Neural cell (in vitro differentiated cells): ENCODE measurements at regions not wholly inside any gene's neighbourhood (a gene's known extent, or its start where the extent isn't known, plus 50 kb on each side); places are given as distances from the start of the nearest gene placed in this dataset.

ENCODE experiments used
- CTCF ChIP-seq: fragments of 450-650 bp; IDR thresholded peaks from 2 replicates; pipeline ENCODE4 v1.5.1; 2014; ENCODE audit warnings: antibody characterized with exemption, mild to moderate bottlenecking, moderate library complexity; ENCODE audit not compliant: poor library complexity, severe bottlenecking
- EZH2 ChIP-seq: fragments of 200-600, 300-800 bp; shearing (Covaris generic), sonication (generic); IDR thresholded peaks from 2 replicates; pipeline ENCODE4 v1.6.1; 2014; ENCODE audit warnings: antibody characterized with exemption, low read length, borderline replicate concordance, mild to moderate bottlenecking; ENCODE audit not compliant: insufficient read depth, poor library complexity, severe bottlenecking
- POLR2AphosphoS5 ChIP-seq: IDR thresholded peaks from 2 replicates; pipeline ENCODE4 v1.6.1; 2012
- TAF1 ChIP-seq: IDR thresholded peaks from 2 replicates; pipeline ENCODE4 v1.6.1; 2012; ENCODE audit warnings: low read depth

- TF ChIP-seq CTCF = no peak
- no peak for TF ChIP-seq TAF1
- TF ChIP-seq EZH2 = no peak
- TF ChIP-seq POLR2AphosphoS5 = no peak
Measured at GRCh38 chr13:31052478-31052877, 109.2 kb downstream of the HSPH1 start.
